ENCODE measurements at regions not wholly inside any gene's neighbourhood (a gene's known extent, or its start where the extent isn't known, plus 50 kb on each side); places are given as distances from the start of the nearest gene placed in this dataset.

- in situ Hi-C loops (cut with HindIII; ENCODE audit: low sequenced_read_pairs): no loop called here
Measured at GRCh38 chr2:51231071-51231470, 199.1 kb upstream of the NRXN1 start.

- in situ Hi-C loops (cut with HindIII; ENCODE audit: low sequenced_read_pairs): no loop called here
Measured at GRCh38 chr2:51225377-51225776, 193.4 kb upstream of the NRXN1 start.

- in situ Hi-C loops (cut with HindIII; ENCODE audit: low sequenced_read_pairs): loop anchor here (5.0 kb wide), 1 partner anchor 63 kb away; no protein-coding TSS in a partner anchor
Measured at GRCh38 chr2:51224790-51225189, 192.9 kb upstream of the NRXN1 start.

GRCh38 chr2:51222106-51222505 is 190.2 kb upstream of the NRXN1 start:
- in situ Hi-C loops (cut with HindIII; ENCODE audit: low sequenced_read_pairs): loop anchor here (5.0 kb wide), 1 partner anchor 65 kb away; no protein-coding TSS in a partner anchor

- in situ Hi-C loops (cut with HindIII; ENCODE audit: low sequenced_read_pairs): loop anchor here (5.0 kb wide), 1 partner anchor 67 kb away; no protein-coding TSS in a partner anchor
Measured at GRCh38 chr2:51220606-51221005, 188.7 kb upstream of the NRXN1 start.

DNA sequence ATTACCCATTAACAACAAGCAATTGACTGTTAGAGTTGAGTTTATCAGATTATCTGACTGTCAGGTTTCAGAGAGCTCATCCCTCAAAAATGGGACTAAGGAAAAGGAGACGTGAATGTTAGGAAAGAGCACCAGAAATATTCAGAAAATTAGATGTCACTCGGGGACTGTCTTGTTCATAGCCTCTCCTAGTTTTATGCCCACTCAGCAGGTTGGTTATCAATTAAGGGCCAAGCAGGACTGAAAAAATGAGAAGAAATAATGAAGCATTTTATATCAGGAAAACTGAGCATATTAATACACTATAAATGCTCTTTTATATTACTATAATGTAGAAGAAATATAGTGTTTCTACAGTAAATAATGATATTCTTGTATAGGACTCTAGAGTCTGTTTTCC is 188.1 kb upstream of the NRXN1 start:
- in situ Hi-C loops (cut with HindIII; ENCODE audit: low sequenced_read_pairs): loop anchor here (5.0 kb wide), 1 partner anchor 67 kb away; no protein-coding TSS in a partner anchor

DNA sequence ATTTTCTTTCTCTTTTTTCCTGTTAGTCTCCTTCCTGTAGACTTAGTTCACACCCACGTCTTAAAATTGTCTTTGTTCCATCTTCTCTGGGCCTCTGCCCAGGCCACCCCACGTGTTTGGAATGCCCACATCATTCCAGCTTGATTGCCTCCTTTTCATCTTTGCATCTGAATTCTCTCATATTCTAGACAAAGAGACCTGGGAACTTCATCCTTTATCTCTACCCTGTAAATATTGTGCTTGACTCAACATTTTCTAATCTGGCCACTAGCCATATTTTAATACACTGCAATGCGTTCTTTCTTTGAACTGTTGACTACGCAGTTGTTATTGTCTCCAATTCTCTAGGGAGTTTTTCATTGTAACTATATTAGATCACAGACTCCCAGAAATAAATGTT is 187.5 kb upstream of the NRXN1 start:
- in situ Hi-C loops (cut with HindIII; ENCODE audit: low sequenced_read_pairs): no loop called here

DNA sequence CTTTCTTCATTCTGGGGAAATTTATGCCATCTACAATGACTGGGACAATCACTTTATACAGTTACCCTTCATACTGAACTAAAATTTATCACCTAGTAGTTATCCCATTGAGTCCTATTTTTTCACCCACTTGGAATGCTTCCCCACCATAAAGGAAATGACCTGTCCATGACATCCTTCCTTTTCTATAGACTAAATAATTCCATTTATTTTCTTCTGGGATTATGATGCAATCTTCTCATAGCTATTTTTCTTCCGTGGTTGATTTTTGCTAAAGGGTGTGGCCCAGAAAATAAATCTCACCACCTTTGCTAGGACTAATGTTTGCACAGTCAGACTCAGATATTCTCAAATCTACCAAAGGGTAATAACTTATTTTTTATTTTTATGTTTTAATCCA is 186.1 kb upstream of the NRXN1 start:
- in situ Hi-C loops (cut with HindIII; ENCODE audit: low sequenced_read_pairs): no loop called here

- in situ Hi-C loops (cut with HindIII; ENCODE audit: low sequenced_read_pairs): no loop called here
Measured at GRCh38 chr2:51213826-51214225, 181.9 kb upstream of the NRXN1 start.

- in situ Hi-C loops (cut with HindIII; ENCODE audit: low sequenced_read_pairs): no loop called here
Measured at GRCh38 chr2:51212374-51212773, 180.4 kb upstream of the NRXN1 start.

DNA sequence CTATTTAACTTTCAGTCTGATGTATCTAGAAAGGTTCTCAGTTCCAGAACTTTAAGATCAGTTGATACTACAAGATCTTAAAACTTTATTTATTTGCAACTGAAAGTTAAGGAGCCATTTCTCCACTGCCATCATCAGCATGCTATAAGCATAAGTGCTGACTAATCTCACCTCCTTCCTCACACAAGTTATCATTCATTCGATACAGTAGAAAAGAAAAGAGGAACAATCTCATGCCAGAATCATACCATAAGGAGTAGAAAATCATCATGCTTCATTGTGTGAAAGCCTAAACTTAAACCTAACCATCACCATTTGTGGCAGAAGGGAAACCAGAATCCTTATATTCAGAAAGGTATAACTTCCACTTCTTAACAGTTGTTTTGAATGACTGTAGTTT is 176.6 kb upstream of the NRXN1 start:
- in situ Hi-C loops (cut with HindIII; ENCODE audit: low sequenced_read_pairs): no loop called here

DNA sequence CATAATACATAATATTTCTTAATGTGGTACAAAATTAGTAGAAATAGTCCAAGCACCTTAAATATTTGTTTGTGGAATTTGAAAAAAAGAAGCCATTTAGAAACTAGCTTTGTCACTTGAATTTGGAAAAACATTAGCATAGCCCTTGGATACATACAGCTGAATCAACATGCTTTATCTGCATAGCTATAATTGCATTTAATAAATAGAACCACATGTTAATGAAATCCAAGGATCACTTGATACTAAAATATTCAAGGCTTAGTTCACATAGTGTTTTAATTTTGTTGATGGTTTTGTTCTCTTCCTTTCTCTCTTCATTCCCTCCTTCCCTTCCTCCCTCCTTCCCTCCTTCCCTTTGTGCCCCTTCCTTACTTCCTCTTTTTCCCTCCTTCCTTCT is 169.4 kb upstream of the NRXN1 start:
- in situ Hi-C loops (cut with HindIII; ENCODE audit: low sequenced_read_pairs): no loop called here

GRCh38 chr2:51194656-51195055 is 162.7 kb upstream of the NRXN1 start:
- in situ Hi-C loops (cut with HindIII; ENCODE audit: low sequenced_read_pairs): no loop called here

DNA sequence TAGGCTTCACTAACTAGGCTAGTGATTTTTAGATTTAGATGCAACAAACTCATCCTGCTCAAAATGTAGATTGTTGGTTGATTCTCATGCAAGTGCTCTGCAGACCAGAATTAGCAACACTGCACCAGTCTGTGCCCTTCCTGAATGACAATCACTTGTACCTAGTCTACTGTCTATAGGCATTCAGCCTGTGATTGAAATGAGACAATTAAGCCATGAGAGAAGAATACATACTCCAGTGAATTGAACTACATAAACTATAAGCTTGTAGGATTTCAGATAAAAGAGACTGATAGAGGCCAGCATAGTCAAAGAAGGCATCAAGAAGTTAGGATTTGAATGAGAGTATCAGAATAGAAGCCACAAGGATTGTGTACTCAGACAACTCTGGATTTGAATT is 138.3 kb upstream of the NRXN1 start:
- in situ Hi-C loops (cut with HindIII; ENCODE audit: low sequenced_read_pairs): loop anchor here (5.0 kb wide), 1 partner anchor 58 kb away; no protein-coding TSS in a partner anchor

GRCh38 chr2:51165534-51166260 is 133.8 kb upstream of the NRXN1 start:
- in situ Hi-C loops (cut with HindIII; ENCODE audit: low sequenced_read_pairs): no loop called here

GRCh38 chr2:51158251-51158650 is 126.3 kb upstream of the NRXN1 start:
- in situ Hi-C loops (cut with HindIII; ENCODE audit: low sequenced_read_pairs): no loop called here

DNA sequence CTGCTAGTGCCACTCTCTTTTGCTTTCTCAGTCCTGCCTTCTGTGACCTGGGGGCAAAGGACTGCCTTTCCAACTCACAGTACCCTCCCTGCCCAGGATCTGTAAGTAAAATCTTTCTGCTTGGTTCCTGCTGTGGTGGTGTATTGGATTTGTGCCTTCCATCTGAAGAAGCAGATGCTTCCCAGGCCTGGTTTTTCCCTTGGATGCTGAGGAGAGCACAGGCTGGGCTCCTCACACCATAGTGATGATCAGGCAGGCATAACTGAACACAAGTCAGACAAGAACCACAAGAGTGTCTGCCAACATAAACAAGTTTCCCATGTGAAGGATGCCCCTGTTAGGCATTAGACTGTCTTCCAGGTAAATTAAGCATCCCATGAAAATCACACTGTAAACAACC is 121.3 kb upstream of the NRXN1 start:
- in situ Hi-C loops (cut with HindIII; ENCODE audit: low sequenced_read_pairs): no loop called here

DNA sequence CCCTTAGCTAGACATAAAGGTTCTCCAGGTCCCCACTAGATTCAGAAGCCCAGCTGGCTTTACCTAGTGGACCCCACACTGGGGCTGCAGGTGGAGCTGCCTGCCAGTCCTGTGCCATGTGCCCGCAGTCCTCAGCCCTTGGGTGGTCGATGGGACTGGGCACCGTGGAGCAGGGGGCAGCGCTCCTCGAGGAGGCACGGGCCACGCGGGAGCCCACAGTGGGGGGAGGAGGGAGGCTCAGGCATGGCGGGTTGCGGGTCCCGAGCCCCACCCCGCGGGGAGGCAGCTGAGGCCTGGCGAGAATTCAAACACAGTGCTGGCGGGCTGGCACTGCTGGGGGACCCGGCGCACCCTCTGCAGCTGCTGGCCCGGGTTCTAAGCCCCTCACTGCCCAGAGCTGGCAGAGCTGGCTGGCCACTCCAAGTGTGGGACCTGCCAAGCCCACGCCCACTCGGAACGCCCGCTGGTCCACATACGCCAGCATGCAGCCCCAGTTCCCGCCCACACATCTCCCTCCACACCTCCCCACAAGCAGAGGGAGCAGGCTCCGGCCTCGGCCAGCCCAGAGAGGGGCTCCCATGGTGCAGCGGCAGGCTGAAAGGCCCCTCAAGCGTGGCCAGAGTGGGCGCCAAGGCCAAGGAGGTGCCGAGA is 119.7 kb upstream of the NRXN1 start:
- in situ Hi-C loops (cut with HindIII; ENCODE audit: low sequenced_read_pairs): no loop called here

GRCh38 chr2:51149725-51150124 is 117.8 kb upstream of the NRXN1 start:
- in situ Hi-C loops (cut with HindIII; ENCODE audit: low sequenced_read_pairs): no loop called here

- in situ Hi-C loops (cut with HindIII; ENCODE audit: low sequenced_read_pairs): no loop called here
Measured at GRCh38 chr2:51145761-51146160, 113.8 kb upstream of the NRXN1 start.

- in situ Hi-C loops (cut with HindIII; ENCODE audit: low sequenced_read_pairs): no loop called here
Measured at GRCh38 chr2:51120754-51121280, 88.9 kb upstream of the NRXN1 start.

- in situ Hi-C loops (cut with HindIII; ENCODE audit: low sequenced_read_pairs): loop anchor here (5.0 kb wide), 1 partner anchor 61 kb away; no protein-coding TSS in a partner anchor
Measured at GRCh38 chr2:51111532-51111931, 79.6 kb upstream of the NRXN1 start.
